ENCODE measurements at regions not wholly inside any gene's neighbourhood (a gene's known extent, or its start where the extent isn't known, plus 50 kb on each side); places are given as distances from the start of the nearest gene placed in this dataset.

DNA sequence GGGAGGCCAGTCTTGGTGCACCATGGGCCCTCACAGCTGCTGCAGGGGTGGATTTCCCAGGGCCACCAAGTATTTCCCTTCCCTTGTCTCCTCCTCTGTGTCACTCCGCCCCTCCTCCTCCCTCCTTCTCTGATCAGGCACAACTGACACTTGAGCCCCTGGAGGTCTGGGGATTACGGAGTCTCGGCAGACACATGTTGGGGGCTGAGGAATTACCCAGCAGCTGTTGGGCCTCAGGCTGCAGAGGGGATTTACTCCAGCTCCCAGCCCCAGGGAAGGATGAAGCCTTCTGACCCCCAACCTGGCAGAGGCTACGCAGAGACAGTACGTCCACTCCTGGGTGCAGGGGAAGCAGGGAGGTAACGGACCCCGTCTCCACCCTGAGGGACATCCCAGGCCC, 420.5 kb upstream of the SULF2 start:
- no peak for TF ChIP-seq POLR2AphosphoS5 (IDR thresholded peaks at IDR 0.05; ENCODE audit: low read depth)
- TF ChIP-seq CTCF (IDR thresholded peaks at IDR 0.05; ENCODE audit: insufficient read depth, low read length) = no peak
- no peak for TF ChIP-seq GABPA (IDR thresholded peaks at IDR 0.05; ENCODE audit: low read depth)
- no peak for TF ChIP-seq REST (IDR thresholded peaks at IDR 0.05; ENCODE audit: insufficient replicate concordance, low read depth)
- TF ChIP-seq SPI1 (IDR thresholded peaks at IDR 0.05; ENCODE audit: borderline replicate concordance, low read depth) = no peak
- no peak for DNase-seq (ENCODE audit: low read depth in 1 of 2, low spot score in 1 of 2)
- H3K27me3 ChIP-seq (ENCODE audit: insufficient read depth, poor library complexity, severe bottlenecking) = no peaks in the 10 kb centered on the region
- no peak overlapping the region for H3K27ac ChIP-seq (replicated peaks)
- H3K4me3 ChIP-seq (replicated peaks; ENCODE audit: insufficient read depth, low read length) = no peak overlapping the region

- DNase-seq (ENCODE audit: low read depth in 1 of 2, low spot score in 1 of 2) = no peak
- Histone ChIP-seq H3K27me3 (ENCODE audit: insufficient read depth, poor library complexity, severe bottlenecking) (no peaks in the 10 kb centered on the region), H3K27ac (replicated peaks) (no peak overlapping the region), H3K4me3 (replicated peaks; ENCODE audit: insufficient read depth, low read length) (no peak overlapping the region)
- no peak for TF ChIP-seq GABPA (IDR thresholded peaks at IDR 0.05; ENCODE audit: low read depth)
- TF ChIP-seq CTCF (IDR thresholded peaks at IDR 0.05; ENCODE audit: insufficient read depth, low read length) = no peak
- TF ChIP-seq SPI1 (IDR thresholded peaks at IDR 0.05; ENCODE audit: borderline replicate concordance, low read depth) = no peak
- no peak for TF ChIP-seq POLR2AphosphoS5 (IDR thresholded peaks at IDR 0.05; ENCODE audit: low read depth)
- TF ChIP-seq REST (IDR thresholded peaks at IDR 0.05; ENCODE audit: insufficient replicate concordance, low read depth) = no peak
These were observed 420.1 kb upstream of the SULF2 start for GRCh38 chr20:48205281-48205782.

- no peak for DNase-seq (ENCODE audit: low read depth in 1 of 2, low spot score in 1 of 2)
- H3K27me3 ChIP-seq (ENCODE audit: insufficient read depth, poor library complexity, severe bottlenecking) = no peaks in the 10 kb centered on the region
- no peak overlapping the region for H3K27ac ChIP-seq (replicated peaks)
- H3K4me3 ChIP-seq (replicated peaks; ENCODE audit: insufficient read depth, low read length) = no peak overlapping the region
- no peak for TF ChIP-seq CTCF (IDR thresholded peaks at IDR 0.05; ENCODE audit: insufficient read depth, low read length)
These were observed 419.2 kb upstream of the SULF2 start for GRCh38 chr20:48204499-48204898.

DNA sequence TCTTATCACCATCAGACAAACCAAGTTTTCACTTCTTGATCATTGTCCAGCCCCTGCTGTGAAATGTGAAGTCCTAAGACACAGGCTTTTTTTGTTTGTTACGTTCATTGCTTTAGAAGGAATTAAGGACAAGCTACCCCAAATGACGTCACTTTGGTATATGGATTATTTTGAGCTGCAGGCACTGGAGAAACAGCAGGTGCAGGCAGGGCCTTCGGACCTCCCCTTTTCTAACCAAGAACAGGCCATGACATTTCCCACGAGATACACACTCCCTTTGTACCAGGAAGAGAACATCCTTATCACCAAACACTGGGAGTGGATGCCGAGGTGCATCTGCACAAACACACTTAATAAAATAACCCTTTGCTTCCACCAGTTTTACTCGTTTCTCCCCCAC, 418.0 kb upstream of the SULF2 start:
- DNase-seq (ENCODE audit: low read depth in 1 of 2, low spot score in 1 of 2) = no peak
- H3K27ac ChIP-seq (replicated peaks) = no peak overlapping the region
- no peaks in the 10 kb centered on the region for H3K27me3 ChIP-seq (ENCODE audit: insufficient read depth, poor library complexity, severe bottlenecking)
- TF ChIP-seq REST (IDR thresholded peaks at IDR 0.05; ENCODE audit: insufficient replicate concordance, low read depth) (no peak), POLR2AphosphoS5 (IDR thresholded peaks at IDR 0.05; ENCODE audit: low read depth) (no peak), CTCF (IDR thresholded peaks at IDR 0.05; ENCODE audit: insufficient read depth, low read length) (no peak), GABPA (IDR thresholded peaks at IDR 0.05; ENCODE audit: low read depth) (no peak), SPI1 (IDR thresholded peaks at IDR 0.05; ENCODE audit: borderline replicate concordance, low read depth) (no peak)
- H3K4me3 ChIP-seq (replicated peaks; ENCODE audit: insufficient read depth, low read length) = no peak overlapping the region
